ENCODE measurements at regions not wholly inside any gene's neighbourhood (a gene's known extent, or its start where the extent isn't known, plus 50 kb on each side); places are given as distances from the start of the nearest gene placed in this dataset.

GRCh38 chr3:76010252-76010651 lies 224.9 kb upstream of the ZNF717 start:
- Histone ChIP-seq H3K27me3 (replicated peaks; ENCODE audit: control insufficient read depth, insufficient read depth, low read length) (no peaks in the 10 kb centered on the region), H3K9me3 (ENCODE audit: control insufficient read depth, low read length) (no peaks in the 10 kb centered on the region), H3K4me3 (ENCODE audit: low read length) (no peak overlapping the region), H3K9ac (ENCODE audit: low read length) (no peak overlapping the region), H3K4me1 (ENCODE audit: control insufficient read depth, insufficient read depth, low read length) (no peaks in the 10 kb centered on the region), H3K36me3 (ENCODE audit: control insufficient read depth, insufficient read depth, low read length, severe bottlenecking) (no peaks in the 10 kb centered on the region)
- DNase-seq (ENCODE audit: low read depth) = no peak

GRCh38 chr3:76011121-76011520 lies 225.8 kb upstream of the ZNF717 start:
- Histone ChIP-seq H3K9ac (ENCODE audit: low read length) (no peak overlapping the region), H3K4me3 (ENCODE audit: low read length) (no peak overlapping the region), H3K9me3 (ENCODE audit: control insufficient read depth, low read length) (no peaks in the 10 kb centered on the region), H3K27me3 (replicated peaks; ENCODE audit: control insufficient read depth, insufficient read depth, low read length) (no peaks in the 10 kb centered on the region), H3K36me3 (ENCODE audit: control insufficient read depth, insufficient read depth, low read length, severe bottlenecking) (no peaks in the 10 kb centered on the region), H3K4me1 (ENCODE audit: control insufficient read depth, insufficient read depth, low read length) (no peaks in the 10 kb centered on the region)
- DNase-seq (ENCODE audit: low read depth) = no peak

- H3K9ac ChIP-seq (ENCODE audit: low read length) = no peak overlapping the region
- no peaks in the 10 kb centered on the region for H3K27me3 ChIP-seq (replicated peaks; ENCODE audit: control insufficient read depth, insufficient read depth, low read length)
These were observed 230.1 kb upstream of the ZNF717 start for GRCh38 chr3:76015496-76015895.

GRCh38 chr3:76016111-76016510 lies 230.8 kb upstream of the ZNF717 start:
- H3K27me3 ChIP-seq (replicated peaks; ENCODE audit: control insufficient read depth, insufficient read depth, low read length) = no peaks in the 10 kb centered on the region
- DNase-seq (ENCODE audit: low read depth) = no peak

More at GRCh38 chr3:76015496-76015895, 230.1 kb upstream of the ZNF717 start:
- Histone ChIP-seq H3K4me1 (ENCODE audit: control insufficient read depth, insufficient read depth, low read length) (no peaks in the 10 kb centered on the region), H3K36me3 (ENCODE audit: control insufficient read depth, insufficient read depth, low read length, severe bottlenecking) (no peaks in the 10 kb centered on the region), H3K9me3 (ENCODE audit: control insufficient read depth, low read length) (no peaks in the 10 kb centered on the region), H3K4me3 (ENCODE audit: low read length) (no peak overlapping the region)
- no peak for DNase-seq (ENCODE audit: low read depth)

GRCh38 chr3:76016769-76017439 lies 231.6 kb upstream of the ZNF717 start:
- no peaks in the 10 kb centered on the region for H3K9me3 ChIP-seq (ENCODE audit: control insufficient read depth, low read length)
- H3K4me3 ChIP-seq (ENCODE audit: low read length) = no peak overlapping the region
- H3K36me3 ChIP-seq (ENCODE audit: control insufficient read depth, insufficient read depth, low read length, severe bottlenecking) = no peaks in the 10 kb centered on the region
- H3K4me1 ChIP-seq (ENCODE audit: control insufficient read depth, insufficient read depth, low read length) = no peaks in the 10 kb centered on the region
- H3K27me3 ChIP-seq (replicated peaks; ENCODE audit: control insufficient read depth, insufficient read depth, low read length) = no peaks in the 10 kb centered on the region
- no peak overlapping the region for H3K9ac ChIP-seq (ENCODE audit: low read length)
- no peak for DNase-seq (ENCODE audit: low read depth)

More at GRCh38 chr3:76016111-76016510, 230.8 kb upstream of the ZNF717 start:
- no peaks in the 10 kb centered on the region for H3K9me3 ChIP-seq (ENCODE audit: control insufficient read depth, low read length)
- H3K4me1 ChIP-seq (ENCODE audit: control insufficient read depth, insufficient read depth, low read length) = no peaks in the 10 kb centered on the region
- no peak overlapping the region for H3K9ac ChIP-seq (ENCODE audit: low read length)
- no peaks in the 10 kb centered on the region for H3K36me3 ChIP-seq (ENCODE audit: control insufficient read depth, insufficient read depth, low read length, severe bottlenecking)
- no peak overlapping the region for H3K4me3 ChIP-seq (ENCODE audit: low read length)

- H3K4me1 ChIP-seq (ENCODE audit: control insufficient read depth, insufficient read depth, low read length) = no peaks in the 10 kb centered on the region
- no peak overlapping the region for H3K9ac ChIP-seq (ENCODE audit: low read length)
- no peaks in the 10 kb centered on the region for H3K27me3 ChIP-seq (replicated peaks; ENCODE audit: control insufficient read depth, insufficient read depth, low read length)
- peak; percentile 35 for DNase-seq (ENCODE audit: low read depth)
- no peak overlapping the region for H3K4me3 ChIP-seq (ENCODE audit: low read length)
- H3K9me3 ChIP-seq (ENCODE audit: control insufficient read depth, low read length) = no peaks in the 10 kb centered on the region
- H3K36me3 ChIP-seq (ENCODE audit: control insufficient read depth, insufficient read depth, low read length, severe bottlenecking) = no peaks in the 10 kb centered on the region
These were observed 236.0 kb upstream of the ZNF717 start for GRCh38 chr3:76021376-76021775.

- Histone ChIP-seq H3K4me3 (ENCODE audit: low read length) (no peak overlapping the region), H3K9me3 (ENCODE audit: control insufficient read depth, low read length) (no peaks in the 10 kb centered on the region), H3K4me1 (ENCODE audit: control insufficient read depth, insufficient read depth, low read length) (no peaks in the 10 kb centered on the region), H3K27me3 (replicated peaks; ENCODE audit: control insufficient read depth, insufficient read depth, low read length) (no peaks in the 10 kb centered on the region), H3K36me3 (ENCODE audit: control insufficient read depth, insufficient read depth, low read length, severe bottlenecking) (no peaks in the 10 kb centered on the region), H3K9ac (ENCODE audit: low read length) (no peak overlapping the region)
- peak; percentile 73 for DNase-seq (ENCODE audit: low read depth)
These were observed 239.3 kb upstream of the ZNF717 start for GRCh38 chr3:76024640-76025039.

- H3K4me1 ChIP-seq (ENCODE audit: control insufficient read depth, insufficient read depth, low read length) = no peaks in the 10 kb centered on the region
- no peaks in the 10 kb centered on the region for H3K9me3 ChIP-seq (ENCODE audit: control insufficient read depth, low read length)
- H3K4me3 ChIP-seq (ENCODE audit: low read length) = no peak overlapping the region
- H3K36me3 ChIP-seq (ENCODE audit: control insufficient read depth, insufficient read depth, low read length, severe bottlenecking) = no peaks in the 10 kb centered on the region
- DNase-seq (ENCODE audit: low read depth) = peak; percentile 25
- H3K27me3 ChIP-seq (replicated peaks; ENCODE audit: control insufficient read depth, insufficient read depth, low read length) = no peaks in the 10 kb centered on the region
- H3K9ac ChIP-seq (ENCODE audit: low read length) = no peak overlapping the region
These were observed 240.2 kb upstream of the ZNF717 start for GRCh38 chr3:76025561-76025960.

GRCh38 chr3:76026379-76026778 lies 241.0 kb upstream of the ZNF717 start:
- Histone ChIP-seq H3K27me3 (replicated peaks; ENCODE audit: control insufficient read depth, insufficient read depth, low read length) (no peaks in the 10 kb centered on the region), H3K36me3 (ENCODE audit: control insufficient read depth, insufficient read depth, low read length, severe bottlenecking) (no peaks in the 10 kb centered on the region), H3K9ac (ENCODE audit: low read length) (no peak overlapping the region), H3K9me3 (ENCODE audit: control insufficient read depth, low read length) (no peaks in the 10 kb centered on the region), H3K4me1 (ENCODE audit: control insufficient read depth, insufficient read depth, low read length) (no peaks in the 10 kb centered on the region), H3K4me3 (ENCODE audit: low read length) (no peak overlapping the region)
- peak; percentile 77 for DNase-seq (ENCODE audit: low read depth)

- DNase-seq (ENCODE audit: low read depth) = peak; percentile 30
- Histone ChIP-seq H3K27me3 (replicated peaks; ENCODE audit: control insufficient read depth, insufficient read depth, low read length) (no peaks in the 10 kb centered on the region), H3K4me3 (ENCODE audit: low read length) (no peak overlapping the region), H3K9ac (ENCODE audit: low read length) (no peak overlapping the region), H3K9me3 (ENCODE audit: control insufficient read depth, low read length) (no peaks in the 10 kb centered on the region), H3K4me1 (ENCODE audit: control insufficient read depth, insufficient read depth, low read length) (no peaks in the 10 kb centered on the region), H3K36me3 (ENCODE audit: control insufficient read depth, insufficient read depth, low read length, severe bottlenecking) (no peaks in the 10 kb centered on the region)
These were observed 243.4 kb upstream of the ZNF717 start for GRCh38 chr3:76028774-76029173.

- H3K9ac ChIP-seq (ENCODE audit: low read length) = no peak overlapping the region
- H3K4me1 ChIP-seq (ENCODE audit: control insufficient read depth, insufficient read depth, low read length) = peaks cover 3% of the 10 kb centered on the region
- H3K4me3 ChIP-seq (ENCODE audit: low read length) = no peak overlapping the region
- no peaks in the 10 kb centered on the region for H3K9me3 ChIP-seq (ENCODE audit: control insufficient read depth, low read length)
- H3K27me3 ChIP-seq (replicated peaks; ENCODE audit: control insufficient read depth, insufficient read depth, low read length) = no peaks in the 10 kb centered on the region
- no peak for DNase-seq (ENCODE audit: low read depth)
- H3K36me3 ChIP-seq (ENCODE audit: control insufficient read depth, insufficient read depth, low read length, severe bottlenecking) = no peaks in the 10 kb centered on the region
These were observed 249.3 kb upstream of the ZNF717 start for GRCh38 chr3:76034649-76035048.

- Histone ChIP-seq H3K9ac (ENCODE audit: low read length) (no peak overlapping the region), H3K4me3 (ENCODE audit: low read length) (no peak overlapping the region), H3K36me3 (ENCODE audit: control insufficient read depth, insufficient read depth, low read length, severe bottlenecking) (no peaks in the 10 kb centered on the region), H3K4me1 (ENCODE audit: control insufficient read depth, insufficient read depth, low read length) (peaks cover 6% of the 10 kb centered on the region), H3K9me3 (ENCODE audit: control insufficient read depth, low read length) (no peaks in the 10 kb centered on the region), H3K27me3 (replicated peaks; ENCODE audit: control insufficient read depth, insufficient read depth, low read length) (no peaks in the 10 kb centered on the region)
- DNase-seq (ENCODE audit: low read depth) = no peak
These were observed 249.8 kb upstream of the ZNF717 start for GRCh38 chr3:76035117-76035516.
